HG03039 (cell line): ENCODE measurements at regions not wholly inside any gene's neighbourhood (a gene's known extent, or its start where the extent isn't known, plus 50 kb on each side); places are given as distances from the start of the nearest gene placed in this dataset.
A peak's percentile ranks its signal among the peaks of the same experiment; 100 is the strongest.
"Not testable (repeated sequence)": the region's sequence is repeated elsewhere in the genome, so short reads cannot be mapped to it uniquely, and the experiment has no call there.

ENCODE experiments used
- ATAC-seq: cut with Tn5 transposase; IDR thresholded peaks from one replicate; pipeline ENCODE4 v1.9.1; 2021; ENCODE audit warnings: mild to moderate bottlenecking, moderate library complexity; ENCODE audit not compliant: unreplicated experiment

DNA sequence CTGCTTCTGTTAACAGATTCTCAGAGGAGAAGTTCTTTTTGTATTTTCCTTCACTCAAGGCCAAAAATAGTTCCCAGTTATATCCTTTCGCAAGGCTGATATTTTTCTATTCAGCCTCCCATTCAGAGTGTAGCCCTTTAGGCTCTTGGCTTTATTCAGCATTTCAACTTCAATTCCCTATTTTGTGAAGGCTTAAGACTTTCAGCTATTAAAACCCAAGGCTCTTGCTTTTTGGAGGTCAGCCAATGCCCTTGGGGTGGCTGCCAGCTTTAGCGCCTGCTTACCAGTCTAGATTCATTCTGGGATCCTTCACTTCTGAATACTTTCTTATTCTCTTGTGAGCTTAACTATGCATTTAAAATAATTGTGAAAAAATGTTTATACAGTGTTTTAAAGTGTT lies 57.3 kb upstream of the ADGRA3 start:
- ATAC-seq, result no peak

GRCh38 chr4:22573641-22574040 lies 57.8 kb upstream of the ADGRA3 start:
- ATAC-seq, result no peak

GRCh38 chr4:22574424-22574823 lies 58.6 kb upstream of the ADGRA3 start:
- no peak for ATAC-seq

DNA sequence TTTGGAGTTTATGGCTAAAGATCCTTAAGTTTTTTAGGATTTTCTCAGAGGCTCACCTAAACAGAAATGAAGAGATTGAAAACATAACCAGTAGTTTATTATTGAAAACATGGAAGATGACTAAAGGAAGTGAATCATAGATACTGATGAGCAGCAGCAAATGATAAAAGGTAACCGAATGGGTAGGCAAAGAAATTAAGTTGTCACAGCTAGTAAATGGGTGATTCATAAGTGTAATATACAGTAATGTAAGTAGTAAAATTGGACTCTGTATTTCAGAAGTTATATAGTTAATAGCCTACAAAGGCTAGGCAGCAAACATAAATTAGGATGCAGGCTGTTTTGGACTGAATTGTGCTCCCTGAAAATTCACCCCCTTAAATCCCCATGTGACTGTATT lies 59.0 kb upstream of the ADGRA3 start:
- ATAC-seq, result no peak

- no peak for ATAC-seq
Observed at GRCh38 chr4:22587253-22587652, 71.4 kb upstream of the ADGRA3 start.

DNA sequence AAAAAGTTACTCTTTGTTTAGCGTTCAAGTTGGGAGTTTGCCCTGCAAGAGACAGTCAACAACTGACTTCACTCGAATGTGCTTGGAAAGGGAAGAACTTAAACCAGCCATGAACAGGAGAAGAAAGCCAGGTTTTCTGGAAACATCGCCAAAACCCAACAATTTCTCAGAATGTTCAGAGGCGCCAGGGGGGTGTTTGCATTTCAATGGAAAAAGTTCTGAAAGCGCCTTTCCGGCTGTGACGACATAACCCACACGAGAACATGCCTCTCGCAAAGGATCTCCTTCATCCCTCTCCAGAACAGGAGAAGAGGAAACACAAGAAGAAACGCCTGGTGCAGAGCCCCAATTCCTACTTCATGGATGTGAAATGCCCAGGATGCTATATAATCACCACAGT lies 78.1 kb upstream of the ADGRA3 start:
- no peak for ATAC-seq

DNA sequence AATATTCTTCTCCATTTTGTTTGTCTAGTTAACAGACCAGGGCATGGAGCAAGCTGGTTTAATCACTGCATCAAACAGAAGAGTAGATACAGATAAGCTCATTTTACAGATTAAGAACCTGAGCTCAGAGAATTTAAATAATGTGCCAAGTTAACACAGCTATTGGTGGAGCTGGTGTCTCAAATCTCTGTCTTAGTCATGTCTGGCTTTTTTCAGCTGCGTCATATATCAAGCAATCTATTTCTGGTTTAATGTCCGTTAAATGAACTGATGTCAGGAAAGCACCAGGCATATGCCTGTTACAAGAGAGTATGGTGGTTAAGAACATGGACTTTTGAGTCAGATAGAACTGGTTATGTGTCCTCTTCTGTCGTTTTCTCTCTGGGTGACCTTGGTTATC lies 79.8 kb upstream of the ADGRA3 start:
- ATAC-seq, result peak; percentile 84

DNA sequence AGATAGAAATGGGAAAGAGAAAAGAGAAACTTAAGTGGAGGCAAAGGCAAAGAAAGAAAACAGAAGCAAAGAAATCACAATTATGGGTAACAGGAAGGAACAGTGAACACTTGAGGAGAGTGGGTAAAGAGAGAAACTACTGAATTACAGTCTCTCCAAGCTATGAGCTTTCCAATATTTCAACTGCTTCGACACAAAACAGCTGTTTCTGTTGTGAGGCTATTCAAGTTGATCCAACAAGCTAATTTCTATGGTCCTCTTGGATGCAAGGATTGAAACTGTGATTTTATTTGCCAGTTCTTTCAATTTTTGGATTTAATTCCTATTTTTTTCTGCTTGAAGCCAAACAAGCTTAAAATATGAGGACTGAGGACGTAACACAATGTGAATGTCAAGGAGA lies 80.5 kb upstream of the ADGRA3 start:
- no peak for ATAC-seq

- ATAC-seq, result no peak
Observed at GRCh38 chr4:22597471-22597870, 81.6 kb upstream of the ADGRA3 start.

GRCh38 chr4:22598113-22599047 lies 82.5 kb upstream of the ADGRA3 start:
- ATAC-seq, result not testable (repeated sequence)

- ATAC-seq, result not testable (repeated sequence)
Observed at GRCh38 chr4:22599228-22599928, 83.5 kb upstream of the ADGRA3 start.

- ATAC-seq, result not testable (repeated sequence)
Observed at GRCh38 chr4:22599929-22600432, 84.1 kb upstream of the ADGRA3 start.

GRCh38 chr4:22601638-22602037 lies 85.8 kb upstream of the ADGRA3 start:
- not testable (repeated sequence) for ATAC-seq

GRCh38 chr4:22607382-22607781 lies 85.4 kb upstream of the GBA3 start:
- peak; percentile 75 for ATAC-seq

GRCh38 chr4:22609951-22610525 lies 82.7 kb upstream of the GBA3 start:
- ATAC-seq, result not testable (repeated sequence)

DNA sequence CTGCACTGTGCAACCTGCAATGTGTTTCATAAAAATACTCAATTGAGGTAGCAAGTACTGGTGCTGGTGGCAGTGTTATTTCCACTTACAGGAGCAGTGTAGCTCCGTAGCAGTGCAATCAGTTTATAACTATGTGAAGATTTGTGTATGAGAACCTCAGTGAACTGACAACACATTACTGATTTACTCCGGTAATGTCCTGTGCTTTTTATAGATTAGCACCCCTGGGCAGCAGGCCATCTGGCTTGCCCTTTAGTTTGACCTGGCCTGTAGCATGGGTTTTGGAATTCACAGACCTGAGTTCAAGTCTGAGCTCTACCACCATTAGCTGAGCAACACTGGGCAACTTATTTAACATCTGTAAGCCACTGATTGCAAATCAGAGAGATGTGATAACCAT lies 78.6 kb upstream of the GBA3 start:
- no peak for ATAC-seq

DNA sequence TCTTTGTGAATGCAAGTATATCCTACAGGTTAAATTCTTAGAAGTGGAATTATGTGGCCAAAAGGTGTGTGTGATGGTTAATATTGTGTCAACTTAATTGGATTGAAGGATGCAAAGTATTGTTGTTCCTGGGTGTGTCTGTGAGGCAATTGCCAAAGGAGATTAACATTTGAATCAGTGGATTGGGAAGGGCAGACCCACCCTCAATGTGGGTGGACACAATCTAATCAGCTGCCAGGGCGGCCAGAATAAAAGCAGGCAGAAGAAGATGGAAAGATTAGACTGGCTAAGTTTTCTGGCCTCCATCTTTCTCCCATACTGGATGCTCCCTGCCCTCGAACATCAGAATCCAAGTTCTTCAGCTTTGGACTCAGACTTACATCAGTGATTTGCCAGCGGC lies 76.2 kb upstream of the GBA3 start:
- ATAC-seq, result no peak

- ATAC-seq, result not testable (repeated sequence)
Observed at GRCh38 chr4:22620144-22620543, 72.6 kb upstream of the GBA3 start.

GRCh38 chr4:22621970-22622369 lies 70.8 kb upstream of the GBA3 start:
- not testable (repeated sequence) for ATAC-seq

GRCh38 chr4:22624002-22624401 lies 68.7 kb upstream of the GBA3 start:
- not testable (repeated sequence) for ATAC-seq

DNA sequence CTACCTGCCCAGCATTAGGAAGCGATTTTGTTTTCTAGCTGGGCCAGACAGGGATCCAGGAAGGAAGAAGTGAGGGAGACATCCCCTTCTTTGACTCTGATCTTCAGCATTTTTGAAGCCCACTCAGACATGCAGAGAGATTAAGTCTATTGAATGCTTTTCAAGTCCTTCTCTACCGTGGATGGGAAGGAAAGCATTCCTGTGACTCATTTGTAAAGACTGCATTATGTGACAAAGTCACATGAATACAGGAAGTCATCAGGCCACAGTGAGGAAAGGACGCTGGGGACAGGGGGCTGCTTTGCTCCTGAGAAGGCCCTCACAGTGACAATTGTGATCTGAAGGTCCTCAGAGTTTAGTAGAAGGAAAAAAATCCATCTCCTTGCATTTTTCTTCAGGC lies 67.4 kb upstream of the GBA3 start:
- no peak for ATAC-seq
